ENCODE measurements at regions not wholly inside any gene's neighbourhood (a gene's known extent, or its start where the extent isn't known, plus 50 kb on each side); places are given as distances from the start of the nearest gene placed in this dataset.

- Histone ChIP-seq H2AFZ (ENCODE audit: low read depth, low read length, severe bottlenecking) (no peak overlapping the region), H3K4me2 (ENCODE audit: low read depth, low read length, poor library complexity, severe bottlenecking) (no peak overlapping the region), H3F3A (ENCODE audit: insufficient read depth) (no peaks in the 10 kb centered on the region), H3K27me3 (ENCODE audit: low read length) (no peaks in the 10 kb centered on the region), H3K9me2 (replicated peaks; ENCODE audit: insufficient read depth, low read length) (no peaks in the 10 kb centered on the region), H3K9ac (ENCODE audit: low read length) (no peak overlapping the region), H3K79me2 (ENCODE audit: insufficient read depth, low read length) (no peaks in the 10 kb centered on the region), H3K27ac (ENCODE audit: low read depth, low read length) (no peak overlapping the region), H3K36me3 (ENCODE audit: low read length) (no peaks in the 10 kb centered on the region), H4K20me1 (ENCODE audit: low read depth, low read length) (no peaks in the 10 kb centered on the region), H3K9me3 (ENCODE audit: insufficient read depth, low read length) (no peaks in the 10 kb centered on the region), H3K4me3 (ENCODE audit: insufficient read depth, low read length, poor library complexity, severe bottlenecking) (no peak overlapping the region)
- no peak for TF ChIP-seq EZH2phosphoT487 (conservative IDR thresholded peaks at IDR 0.05; ENCODE audit: low read length)
- no peak for TF ChIP-seq CTCF (IDR thresholded peaks at IDR 0.05; ENCODE audit: insufficient read depth, low read length, poor library complexity, severe bottlenecking)
Observed at GRCh38 chr5:158082696-158083287, 223.8 kb upstream of the CLINT1 start.

- Histone ChIP-seq H3K79me2 (ENCODE audit: insufficient read depth, low read length) (no peaks in the 10 kb centered on the region), H3K27ac (ENCODE audit: low read depth, low read length) (no peak overlapping the region), H3K4me3 (ENCODE audit: insufficient read depth, low read length, poor library complexity, severe bottlenecking) (no peak overlapping the region), H3K9ac (ENCODE audit: low read length) (no peak overlapping the region), H3K27me3 (ENCODE audit: low read length) (no peaks in the 10 kb centered on the region), H2AFZ (ENCODE audit: low read depth, low read length, severe bottlenecking) (no peak overlapping the region), H3K36me3 (ENCODE audit: low read length) (no peaks in the 10 kb centered on the region), H3K9me2 (replicated peaks; ENCODE audit: insufficient read depth, low read length) (no peaks in the 10 kb centered on the region), H3F3A (ENCODE audit: insufficient read depth) (no peaks in the 10 kb centered on the region), H3K9me3 (ENCODE audit: insufficient read depth, low read length) (no peaks in the 10 kb centered on the region), H4K20me1 (ENCODE audit: low read depth, low read length) (no peaks in the 10 kb centered on the region), H3K4me2 (ENCODE audit: low read depth, low read length, poor library complexity, severe bottlenecking) (no peak overlapping the region)
- no peak for TF ChIP-seq EZH2phosphoT487 (conservative IDR thresholded peaks at IDR 0.05; ENCODE audit: low read length)
- TF ChIP-seq CTCF (IDR thresholded peaks at IDR 0.05; ENCODE audit: insufficient read depth, low read length, poor library complexity, severe bottlenecking), result no peak
Observed at GRCh38 chr5:158080112-158080511, 221.2 kb upstream of the CLINT1 start.

GRCh38 chr5:158079097-158079496 lies 220.2 kb upstream of the CLINT1 start:
- H4K20me1 ChIP-seq (ENCODE audit: low read depth, low read length), result no peaks in the 10 kb centered on the region
- no peak overlapping the region for H3K4me2 ChIP-seq (ENCODE audit: low read depth, low read length, poor library complexity, severe bottlenecking)
- no peak overlapping the region for H3K9ac ChIP-seq (ENCODE audit: low read length)
- no peaks in the 10 kb centered on the region for H3K9me3 ChIP-seq (ENCODE audit: insufficient read depth, low read length)
- no peaks in the 10 kb centered on the region for H3K36me3 ChIP-seq (ENCODE audit: low read length)
- H2AFZ ChIP-seq (ENCODE audit: low read depth, low read length, severe bottlenecking), result no peak overlapping the region
- H3K9me2 ChIP-seq (replicated peaks; ENCODE audit: insufficient read depth, low read length), result no peaks in the 10 kb centered on the region
- no peak overlapping the region for H3K27ac ChIP-seq (ENCODE audit: low read depth, low read length)
- H3K27me3 ChIP-seq (ENCODE audit: low read length), result no peaks in the 10 kb centered on the region
- H3K4me3 ChIP-seq (ENCODE audit: insufficient read depth, low read length, poor library complexity, severe bottlenecking), result no peak overlapping the region
- no peaks in the 10 kb centered on the region for H3K79me2 ChIP-seq (ENCODE audit: insufficient read depth, low read length)
- no peaks in the 10 kb centered on the region for H3F3A ChIP-seq (ENCODE audit: insufficient read depth)
- no peak for TF ChIP-seq CTCF (IDR thresholded peaks at IDR 0.05; ENCODE audit: insufficient read depth, low read length, poor library complexity, severe bottlenecking)
- no peak for TF ChIP-seq EZH2phosphoT487 (conservative IDR thresholded peaks at IDR 0.05; ENCODE audit: low read length)

All from SU-DHL-6 (cell line).